Gastrocnemius medialis (tissue), 4 donors: ENCODE measurements at regions not wholly inside any gene's neighbourhood (a gene's known extent, or its start where the extent isn't known, plus 50 kb on each side); places are given as distances from the start of the nearest gene placed in this dataset.

Experiments used
- CTCF ChIP-seq, 5 experiments: fragments of 450-650 bp in 3 of 5; fragments of 200-600 bp in 2 of 5; sonication (generic) in 2 of 5; IDR thresholded peaks in 4 of 5; conservative IDR thresholded peaks in 1 of 5; 1 replicate in 4 of 5; 2 replicates in 1 of 5; pipeline ENCODE4 v1.5.1; 2016 to 2019; ENCODE audit warnings: antibody characterized with exemption in 5 of 5, mild to moderate bottlenecking in 3 of 5, moderate library complexity in 3 of 5
- POLR2A ChIP-seq, 2 donors: fragments of 450-650 bp; IDR thresholded peaks; one replicate each; pipeline ENCODE4 v1.6.1; 2017; ENCODE audit warnings: antibody characterized with exemption in 2 of 2, mild to moderate bottlenecking in 2 of 2, moderate library complexity in 2 of 2

DNA sequence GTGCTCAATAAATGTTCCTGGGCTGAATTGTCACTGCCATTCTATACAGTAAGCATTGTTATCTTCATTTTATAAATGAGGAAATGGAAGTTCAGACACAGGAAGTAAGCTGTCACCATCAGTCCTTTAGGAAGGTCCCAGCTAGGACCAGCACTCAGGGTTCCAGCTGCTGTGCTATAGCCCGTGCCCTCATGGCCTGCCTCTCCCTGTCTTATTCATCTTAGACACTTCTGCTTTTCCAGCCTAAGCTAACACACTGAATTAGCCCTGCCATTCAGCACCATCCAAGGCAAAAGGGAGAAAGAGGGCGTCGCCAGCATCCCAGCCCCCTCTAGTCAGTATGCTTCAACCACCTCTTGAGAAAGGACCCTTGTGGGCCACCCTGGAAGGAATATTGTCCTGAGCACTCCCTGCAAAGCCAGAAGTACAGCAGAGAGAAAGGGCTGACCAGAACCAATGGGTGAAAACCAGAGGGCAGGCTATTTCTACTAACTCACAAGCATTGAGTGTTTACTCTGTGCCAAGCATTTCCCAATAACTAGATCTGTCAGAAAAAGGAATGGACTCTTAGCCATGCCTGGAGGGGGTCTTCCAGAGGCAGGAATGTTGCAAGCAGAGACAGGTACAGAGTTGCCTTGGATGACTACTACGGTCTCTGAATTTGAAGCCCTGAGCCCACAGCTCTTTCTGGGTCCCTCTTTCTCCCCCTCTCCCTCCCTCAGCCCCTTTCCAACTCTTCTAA, 77.9 kb upstream of the NFIA start:
- TF ChIP-seq CTCF (IDR thresholded peaks at IDR 0.05 in 4 of 5, conservative IDR thresholded peaks at IDR 0.05 in 1 of 5) (no peak), POLR2A (IDR thresholded peaks at IDR 0.05) (no peak)
